NCI-H1930 (cell line): ENCODE measurements at regions not wholly inside any gene's neighbourhood (a gene's known extent, or its start where the extent isn't known, plus 50 kb on each side); places are given as distances from the start of the nearest gene placed in this dataset.
A peak's percentile ranks its signal among the peaks of the same experiment; 100 is the strongest.
"Not testable (repeated sequence)": the region's sequence is repeated elsewhere in the genome, so short reads cannot be mapped to it uniquely, and the experiment has no call there.

ENCODE experiments used
- DNase-seq, 2 experiments: peaks; one replicate each; lab custom pipeline; 2025; lab: John Stamatoyannopoulos, UW

DNA sequence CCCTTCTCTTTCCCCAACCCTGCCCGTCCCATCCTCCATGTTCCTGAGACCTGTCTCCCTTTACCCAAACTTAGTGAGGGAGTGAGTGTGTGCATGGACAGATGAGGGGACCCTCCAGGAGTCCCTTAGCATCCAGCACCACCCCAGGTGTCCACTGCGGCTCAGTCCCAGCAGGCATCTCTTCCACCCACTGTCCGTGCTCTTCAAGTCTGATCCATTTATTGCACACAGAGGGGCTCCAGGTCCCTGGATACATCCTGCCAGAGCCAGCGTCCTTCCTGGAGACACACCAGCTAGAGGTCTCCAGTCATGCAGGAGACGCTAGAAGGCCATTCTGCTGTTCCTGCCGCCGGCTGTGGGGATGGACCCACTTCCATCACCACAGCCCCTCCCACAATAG, 239.2 kb downstream of the ADGRD1 start:
- no peak for DNase-seq

DNA sequence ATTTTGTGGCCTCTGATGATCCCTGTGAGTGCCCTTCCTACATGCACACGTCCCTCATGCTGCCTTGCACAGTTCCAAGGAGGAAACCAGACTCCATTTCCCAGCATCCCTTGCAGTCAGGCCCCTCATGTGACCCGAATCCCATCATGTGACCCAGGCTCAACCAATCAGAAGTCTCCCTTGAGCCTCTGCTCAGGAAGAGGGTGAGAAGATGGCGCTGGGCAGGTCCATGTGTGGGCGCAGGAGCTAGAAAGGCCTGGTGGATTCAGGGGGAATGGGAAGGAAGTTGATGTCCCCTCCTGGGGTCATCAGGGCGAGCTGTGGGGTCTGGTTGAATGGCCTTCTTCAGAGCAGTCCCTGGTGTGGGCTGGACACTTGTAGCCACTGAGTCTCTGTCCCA, 240.5 kb downstream of the ADGRD1 start:
- peak; percentile 20 to 31 for DNase-seq

DNA sequence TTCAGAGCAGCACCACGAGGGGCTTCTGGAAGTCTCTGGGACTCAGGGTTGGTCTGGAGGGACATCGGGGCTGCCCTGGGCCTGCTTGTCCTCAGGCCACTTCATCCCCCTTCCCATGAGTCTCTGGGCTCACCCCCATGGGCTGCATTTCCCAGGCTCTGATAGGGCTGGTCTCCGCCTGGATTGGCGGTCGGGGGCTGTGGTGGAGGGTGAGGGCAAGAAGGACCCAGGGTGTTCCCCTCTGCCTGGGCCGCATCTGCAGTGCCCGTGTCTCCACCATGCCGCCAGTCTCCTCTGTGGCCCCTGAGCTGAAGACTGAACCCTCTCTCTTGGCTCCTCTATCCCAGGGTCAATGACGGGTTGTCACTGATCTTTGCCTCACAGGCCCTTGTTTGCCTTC, 242.1 kb downstream of the ADGRD1 start:
- no peak for DNase-seq

DNA sequence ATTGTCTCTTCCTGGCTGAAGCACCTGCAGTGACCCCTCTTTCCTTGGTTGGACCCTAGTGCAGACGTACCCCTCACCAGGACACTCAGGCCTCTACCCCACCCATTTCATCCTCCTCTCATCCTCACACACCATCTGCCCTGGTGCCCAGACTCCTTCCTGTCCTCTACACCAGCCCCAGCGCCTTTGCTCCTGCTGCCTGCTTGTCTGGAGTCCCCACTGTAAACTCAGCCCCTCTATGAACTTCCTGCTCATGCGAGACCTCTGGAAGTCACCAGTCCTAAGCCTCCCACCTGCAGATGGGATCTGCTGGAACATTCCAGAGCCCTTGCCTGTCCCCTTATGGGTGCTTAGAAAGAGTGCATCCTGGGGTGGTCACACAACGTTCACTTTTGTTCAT, 242.5 kb downstream of the ADGRD1 start:
- DNase-seq: no peak

DNA sequence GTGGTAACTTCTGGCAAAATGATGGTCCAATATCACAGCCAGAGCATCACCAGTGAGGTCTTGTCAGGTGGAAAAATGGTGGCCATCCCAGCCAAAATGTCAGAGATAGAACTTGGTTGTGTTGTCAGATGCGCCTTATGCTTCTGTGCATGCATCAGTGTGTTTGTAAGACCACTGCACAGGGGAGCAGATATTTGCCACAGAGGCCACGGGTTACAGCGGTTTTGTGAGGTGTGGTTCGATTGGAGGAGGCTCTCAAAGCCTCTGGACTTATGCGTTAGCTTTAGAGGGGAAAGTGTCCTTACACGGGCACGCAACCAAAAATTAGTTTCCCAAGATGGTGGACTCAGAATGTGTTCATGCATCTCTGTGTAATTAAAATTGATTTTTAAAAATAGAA, 243.8 kb downstream of the ADGRD1 start:
- no peak for DNase-seq

DNA sequence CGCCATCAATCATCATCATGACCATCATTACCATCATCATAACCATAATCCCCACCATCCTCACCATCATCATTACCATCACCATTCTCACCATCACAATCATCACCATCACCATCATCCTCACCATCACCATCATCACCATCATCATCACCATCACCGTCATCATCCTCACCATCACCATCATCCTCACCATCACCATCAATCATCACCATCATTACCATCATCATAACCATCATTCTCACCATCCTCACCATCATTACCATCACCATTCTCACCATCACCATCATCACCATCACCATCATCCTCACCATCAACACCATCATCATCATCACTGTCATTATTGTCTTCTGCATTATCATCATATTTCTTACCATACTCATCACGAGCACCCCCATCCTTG, 245.5 kb downstream of the ADGRD1 start:
- DNase-seq: no peak

DNA sequence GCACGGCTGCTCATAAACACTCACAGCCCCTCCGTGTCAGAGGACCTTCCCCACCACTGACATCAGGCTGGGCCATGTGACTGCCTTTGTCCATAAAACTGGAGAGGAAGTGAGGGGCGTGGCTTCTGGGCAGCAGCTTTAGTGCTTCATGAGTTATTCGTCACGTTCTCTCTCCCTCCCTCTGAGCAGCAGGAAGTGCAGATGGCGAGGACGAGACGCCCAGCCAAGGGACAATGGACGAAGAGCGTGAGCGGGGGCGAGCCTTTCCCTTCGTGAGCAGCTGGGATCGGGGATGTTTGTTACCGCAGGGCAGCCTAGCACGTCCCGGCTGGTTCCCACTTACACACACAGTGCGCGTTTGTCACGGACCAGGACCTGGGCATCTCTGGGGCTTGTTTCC, 248.2 kb downstream of the ADGRD1 start:
- not testable (repeated sequence) for DNase-seq

DNA sequence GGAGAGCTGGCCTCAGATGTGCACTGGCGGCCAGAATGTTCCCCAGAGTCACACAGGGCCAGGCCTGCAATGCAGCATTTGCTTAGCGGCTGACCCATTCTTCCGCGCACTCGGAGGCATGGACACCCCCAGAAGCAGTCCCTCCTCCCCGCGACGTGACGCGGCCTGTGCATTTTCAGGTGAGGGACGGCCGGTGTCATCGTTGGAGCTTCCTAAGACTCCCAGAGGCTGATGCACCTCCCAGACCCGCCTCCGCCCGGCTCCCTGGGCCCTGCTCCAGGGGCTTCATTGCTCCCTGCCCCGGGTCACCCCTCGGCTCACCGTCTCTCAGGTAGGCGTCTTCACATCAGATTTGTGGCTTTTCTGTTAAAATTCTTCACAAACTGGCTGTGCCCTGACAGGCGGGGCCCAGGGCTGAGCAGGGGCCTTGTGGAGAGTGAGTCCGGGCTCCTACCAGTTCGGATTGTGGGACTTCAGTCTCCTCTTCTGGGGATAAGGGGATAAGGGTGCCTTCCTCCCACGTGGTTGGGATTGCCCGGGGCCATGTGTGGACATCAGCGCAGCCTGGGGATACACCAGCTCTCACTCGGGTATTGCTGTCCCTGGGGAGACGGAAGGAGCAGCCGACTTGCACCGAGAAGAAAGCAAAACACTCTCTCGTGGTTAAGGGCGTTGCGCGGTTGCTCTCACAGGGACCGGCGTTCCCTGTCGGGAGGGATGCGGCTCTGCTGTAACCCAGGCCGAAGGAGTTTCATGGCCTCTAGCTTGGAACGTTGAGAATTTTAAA, 249.1 kb downstream of the ADGRD1 start:
- DNase-seq: no peak

DNA sequence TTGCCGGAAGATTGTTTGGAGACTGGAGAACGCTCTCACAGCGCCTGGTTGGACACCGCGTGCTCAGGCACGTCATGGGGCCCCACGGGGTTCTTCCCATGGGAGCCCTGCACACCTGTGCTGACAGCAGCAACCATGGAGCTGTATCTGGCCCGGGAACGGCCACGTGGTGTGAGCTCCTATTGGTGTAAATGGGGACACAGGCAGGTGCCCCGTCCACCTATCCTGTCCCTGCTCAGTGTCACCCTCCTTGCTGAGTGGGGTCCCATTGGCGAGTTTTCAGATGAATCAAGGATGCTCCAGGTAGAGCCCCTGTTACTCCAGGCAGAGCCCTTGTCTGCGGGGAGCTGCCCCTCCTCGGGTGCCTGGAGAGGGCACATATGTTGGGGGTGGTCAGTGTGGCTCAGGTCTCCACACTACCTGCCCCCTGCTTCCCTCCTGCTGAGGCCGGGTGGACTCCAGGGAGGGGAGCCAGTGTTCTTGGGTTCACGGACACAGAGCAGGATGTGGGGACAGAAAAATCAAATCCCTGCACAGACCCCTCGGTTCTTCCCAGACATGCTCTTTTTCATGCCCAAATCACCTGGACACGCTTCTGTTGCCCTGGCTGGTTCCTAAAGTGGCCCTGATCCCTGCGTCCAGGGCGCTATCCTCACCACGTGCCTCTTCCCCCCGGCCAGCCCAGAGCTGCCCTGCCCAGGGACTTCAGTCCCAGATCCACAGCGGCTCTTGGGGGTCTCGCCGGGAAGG, 250.1 kb downstream of the ADGRD1 start:
- DNase-seq: no peak

DNA sequence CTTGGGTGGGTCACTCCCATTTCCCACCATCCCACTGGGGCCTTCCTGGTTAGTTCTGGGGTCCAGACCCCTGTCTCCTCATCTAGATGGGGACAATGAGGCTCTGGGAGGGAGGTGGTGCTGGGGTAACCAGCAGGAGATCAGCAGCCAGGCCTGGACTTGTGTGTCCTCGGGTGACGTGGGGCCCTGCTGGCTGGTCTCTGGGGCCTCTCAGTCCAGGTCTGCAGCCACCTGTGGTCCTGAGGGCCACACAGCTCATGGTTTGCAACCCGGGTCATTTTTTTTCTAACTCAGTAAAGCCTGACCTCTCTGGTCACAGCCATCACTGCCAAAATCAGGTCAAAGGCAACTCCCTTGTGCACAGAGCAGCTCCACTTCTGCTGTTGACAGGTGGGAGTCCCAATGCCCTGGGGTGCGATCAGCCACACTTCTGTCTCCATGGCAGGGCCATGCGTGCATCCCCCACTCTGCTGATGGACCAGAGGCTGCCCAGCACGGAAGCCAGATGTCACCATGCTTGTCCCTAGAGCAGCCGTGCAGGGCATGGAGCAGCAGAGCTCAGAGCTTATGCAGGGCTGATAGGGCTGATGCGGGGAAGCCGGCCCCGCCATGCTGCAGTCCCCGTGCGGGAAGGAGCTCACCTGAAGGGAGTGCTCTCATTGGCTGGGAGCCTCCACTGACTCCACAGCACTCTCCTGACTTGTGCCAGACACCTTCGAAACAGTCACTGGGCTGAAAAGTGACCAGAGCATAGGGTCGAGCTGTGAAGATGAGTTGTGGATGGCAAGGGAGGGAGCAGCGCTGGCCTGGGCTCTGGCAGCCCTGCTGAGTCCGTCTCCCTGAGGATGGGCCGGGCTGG, 250.9 kb downstream of the ADGRD1 start:
- no peak for DNase-seq

DNA sequence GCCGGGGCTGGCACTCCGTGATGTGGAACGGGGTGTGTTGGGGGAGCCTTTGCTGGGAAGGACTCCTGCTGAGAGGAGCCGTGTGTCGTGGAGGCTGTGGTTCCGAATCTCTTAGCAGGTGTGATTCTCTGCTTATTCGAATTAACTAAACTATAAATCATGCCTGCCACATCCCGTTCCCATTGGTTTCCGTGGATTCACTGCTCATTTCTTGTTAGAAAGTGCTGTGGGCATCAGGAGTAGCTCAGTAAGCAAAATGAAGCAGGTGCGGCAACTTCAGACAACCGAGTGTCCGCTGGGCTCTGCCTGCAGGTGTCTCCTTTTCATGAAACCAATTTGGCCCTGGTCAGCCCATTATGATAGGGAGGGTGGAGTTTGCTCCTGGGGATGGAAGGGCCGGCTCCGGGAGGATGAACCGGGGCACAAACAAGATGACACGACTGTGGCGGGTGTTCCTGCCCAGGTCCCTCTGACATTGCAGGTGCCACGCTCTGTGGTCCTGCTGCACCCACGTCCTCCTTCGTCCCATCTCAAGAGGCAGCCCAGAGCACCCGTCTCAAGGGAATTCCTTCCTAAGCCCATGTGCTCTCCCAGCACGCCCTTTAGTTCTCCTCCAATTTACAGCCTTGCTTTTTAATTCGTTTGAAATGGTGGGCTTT, 251.7 kb downstream of the ADGRD1 start:
- DNase-seq: not testable (repeated sequence)

DNA sequence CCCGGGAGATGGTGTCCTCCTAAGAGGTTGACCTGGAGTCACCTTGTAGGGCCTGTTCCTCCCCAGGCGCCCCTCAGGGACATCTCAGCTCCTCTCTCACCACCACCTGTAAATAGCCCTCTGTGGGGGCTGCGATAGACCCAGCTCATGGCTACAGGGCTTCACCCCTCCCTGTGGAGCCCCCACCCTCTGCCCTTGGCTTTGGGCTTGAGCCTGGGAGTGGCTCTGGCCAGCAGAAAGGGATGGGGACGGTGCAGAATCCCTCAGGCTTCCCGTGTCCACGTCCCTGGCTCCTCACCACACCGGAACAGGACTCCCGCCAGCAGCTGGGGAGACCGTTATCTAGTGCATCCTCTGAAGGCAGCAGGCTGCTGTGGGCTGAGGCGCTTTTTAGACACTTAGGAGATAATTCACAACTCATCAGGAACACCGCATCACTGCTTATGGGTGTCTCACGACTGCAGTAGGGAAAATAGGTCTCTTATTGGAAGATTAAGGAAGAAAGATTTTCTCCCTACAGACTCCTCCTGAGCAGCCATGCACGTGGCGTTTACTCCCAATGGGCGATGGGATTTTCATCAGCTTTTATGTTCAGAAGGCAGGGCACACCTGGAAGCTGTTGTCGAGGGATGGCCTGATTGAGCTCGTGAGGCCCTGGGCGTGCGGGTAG, 253.1 kb downstream of the ADGRD1 start:
- DNase-seq: not testable (repeated sequence)

DNA sequence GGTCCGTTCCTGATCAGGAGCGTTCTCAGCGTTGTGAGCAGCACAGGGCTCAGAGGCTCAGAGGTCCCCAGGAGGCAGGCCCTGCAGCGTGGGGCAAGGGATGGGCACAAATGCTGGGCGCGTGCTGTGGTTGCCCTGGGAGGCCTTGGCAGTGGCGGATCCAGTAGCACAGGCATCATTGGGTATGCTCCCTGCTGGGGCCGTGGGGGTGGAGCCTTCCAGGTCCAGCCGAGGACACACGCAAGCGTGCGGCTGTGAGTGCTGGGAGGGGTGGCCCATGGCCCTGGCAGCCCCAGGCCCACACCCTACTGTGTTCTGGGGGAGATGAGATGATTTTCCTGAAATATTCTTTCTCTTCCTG, 253.6 kb downstream of the ADGRD1 start:
- DNase-seq: not testable (repeated sequence)

DNA sequence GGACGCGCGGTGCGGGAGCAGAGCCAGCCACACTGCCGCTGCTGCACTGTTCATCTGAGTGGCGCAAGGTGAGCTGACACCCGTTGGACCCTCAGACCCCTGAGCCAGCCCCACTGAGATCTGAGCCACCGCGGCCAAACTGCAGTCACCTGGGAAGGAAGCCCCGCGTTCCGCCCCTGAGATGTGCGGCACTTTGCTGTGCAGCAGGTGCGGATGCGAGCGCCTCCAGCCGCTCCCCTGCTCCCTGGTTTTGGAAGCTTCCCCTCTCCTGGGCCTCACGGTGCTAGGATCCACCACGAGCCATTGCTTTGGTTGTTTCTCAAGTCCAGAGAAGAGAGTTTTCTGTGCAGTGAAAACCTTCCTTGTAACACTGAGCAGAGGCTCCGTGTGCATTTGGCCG, 254.1 kb downstream of the ADGRD1 start:
- DNase-seq: not testable (repeated sequence)

DNA sequence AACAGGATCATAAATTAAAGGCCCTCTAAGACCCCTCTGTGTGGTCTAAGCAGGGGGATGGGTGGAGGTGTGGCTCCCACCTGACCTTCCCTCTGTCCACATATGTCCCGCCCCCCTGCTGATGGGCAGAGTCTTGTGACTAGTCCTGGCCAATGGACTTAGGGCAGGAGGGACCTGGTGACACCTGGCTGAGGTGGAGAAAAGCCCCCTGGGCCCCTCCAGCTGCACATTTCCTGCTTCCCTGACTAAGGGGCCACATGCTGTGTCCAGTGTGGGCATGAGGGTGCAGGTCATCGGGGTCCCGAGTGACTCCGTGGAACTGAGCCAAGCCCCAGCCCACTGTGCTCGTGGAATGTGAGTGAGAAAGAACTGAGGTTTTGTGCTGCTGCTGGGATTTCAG, 254.7 kb downstream of the ADGRD1 start:
- no peak for DNase-seq

DNA sequence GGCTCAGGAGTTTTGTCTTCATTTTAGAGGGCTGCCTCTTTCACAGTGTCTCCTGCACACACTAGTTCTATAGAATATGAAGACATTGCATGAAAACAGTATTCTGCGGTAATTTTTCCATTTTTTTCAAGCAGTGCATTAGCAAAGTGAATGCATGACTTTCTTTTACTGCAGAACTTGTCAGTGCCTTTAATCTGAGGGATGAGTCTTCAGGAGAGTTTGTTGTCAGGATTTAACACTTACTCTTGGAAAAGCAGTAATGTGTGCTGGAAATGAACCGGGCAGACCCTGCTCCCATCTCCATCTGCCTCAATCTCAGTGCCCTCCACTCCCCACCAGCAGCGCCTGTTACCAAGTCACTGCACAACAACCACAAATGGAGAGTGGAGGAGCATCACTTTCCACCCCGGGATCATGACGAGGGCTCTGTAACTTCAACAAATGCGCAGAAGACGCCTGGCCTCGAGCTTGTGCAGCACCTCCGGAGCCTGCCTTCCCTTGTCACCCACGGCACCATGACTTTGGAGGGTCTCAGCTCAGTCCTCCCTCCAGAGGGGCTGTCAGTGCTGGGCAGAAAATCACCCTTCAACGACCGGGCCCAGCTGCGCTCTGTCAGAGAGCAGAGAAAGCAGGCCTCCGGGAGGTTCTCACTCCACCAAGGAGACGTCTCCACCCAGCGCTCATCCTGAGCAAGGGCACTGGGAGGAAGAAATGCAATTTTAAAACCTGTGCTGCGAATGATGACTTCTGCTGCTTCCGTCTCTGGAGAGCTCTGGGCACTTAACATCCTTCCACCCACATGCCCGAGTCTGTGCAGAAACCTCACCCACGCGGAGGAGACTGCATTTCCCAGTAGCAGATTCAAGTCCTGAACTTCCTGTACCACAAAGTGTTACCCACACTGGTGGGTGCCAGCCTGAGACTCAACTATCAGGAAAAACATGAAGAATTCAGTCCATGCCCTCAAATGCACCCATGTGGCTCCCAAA, 255.7 kb downstream of the ADGRD1 start:
- no peak for DNase-seq

DNA sequence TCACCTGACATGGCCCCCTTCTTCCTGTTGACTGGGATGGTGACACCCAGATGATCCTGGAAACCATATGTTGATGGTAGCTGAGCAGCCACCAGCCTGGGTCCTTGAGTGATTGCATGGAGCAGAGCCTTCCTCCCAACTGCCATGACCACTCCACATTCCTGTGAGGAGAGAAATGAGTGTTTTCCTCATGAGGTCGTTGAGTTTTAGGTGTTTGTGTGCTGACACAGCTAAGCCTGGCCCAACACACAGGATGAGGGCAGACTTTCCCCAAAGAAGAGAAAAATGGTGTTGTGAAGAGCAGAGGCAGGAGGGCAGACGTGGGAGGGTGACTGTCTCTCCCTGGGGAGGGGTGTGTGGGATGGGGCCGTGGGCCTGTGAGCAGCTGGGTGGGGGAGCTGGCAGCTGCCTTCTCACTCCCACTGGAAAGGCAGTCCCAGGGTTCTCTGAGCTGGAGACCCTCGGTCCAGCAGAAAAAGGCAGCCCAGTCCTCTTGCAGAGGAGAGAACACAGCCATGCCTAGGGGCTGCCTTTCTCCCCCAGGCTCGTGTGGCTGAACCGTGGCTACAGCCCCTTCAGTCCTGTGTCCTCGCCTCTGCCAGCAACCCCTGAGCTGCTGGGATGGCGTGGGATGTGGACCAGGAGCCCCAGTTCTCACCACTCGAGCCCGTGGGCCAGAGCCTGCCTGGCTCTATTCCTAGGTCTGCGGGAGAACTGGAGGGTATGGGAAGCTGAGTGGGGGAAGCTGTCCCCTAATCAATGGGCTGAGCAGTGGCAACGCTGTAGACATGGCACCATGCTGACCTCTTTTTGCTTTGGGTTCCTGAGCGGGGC, 257.0 kb downstream of the ADGRD1 start:
- DNase-seq: no peak

DNA sequence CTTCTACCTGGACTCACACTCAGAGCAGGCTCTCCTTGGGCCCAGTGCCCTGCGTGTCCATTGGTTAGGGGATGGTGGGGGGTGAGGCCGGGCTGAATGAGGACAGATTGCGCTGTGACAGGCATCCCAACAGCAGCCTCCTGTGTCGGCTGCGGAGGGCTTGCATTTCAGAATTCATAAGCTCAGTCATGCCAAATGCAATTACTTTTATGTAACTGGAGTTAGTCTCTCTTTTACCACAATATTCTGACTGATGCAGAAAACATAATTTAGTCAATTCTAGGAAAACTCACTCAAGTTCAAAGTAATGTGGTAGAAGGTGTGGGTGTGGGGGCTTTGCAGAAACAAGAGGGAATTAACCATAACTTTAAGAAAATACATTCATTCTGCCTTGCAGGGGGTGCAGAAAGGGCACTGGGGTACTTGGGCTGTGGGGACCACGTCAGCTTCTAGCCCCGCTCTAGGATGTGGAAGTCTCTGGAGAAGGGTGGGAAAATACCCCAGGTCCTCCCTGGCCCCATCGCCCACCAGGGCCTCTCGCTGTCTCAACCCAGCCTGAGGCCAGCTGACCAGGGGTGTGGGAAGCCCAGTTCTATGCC, 257.7 kb downstream of the ADGRD1 start:
- no peak for DNase-seq

DNA sequence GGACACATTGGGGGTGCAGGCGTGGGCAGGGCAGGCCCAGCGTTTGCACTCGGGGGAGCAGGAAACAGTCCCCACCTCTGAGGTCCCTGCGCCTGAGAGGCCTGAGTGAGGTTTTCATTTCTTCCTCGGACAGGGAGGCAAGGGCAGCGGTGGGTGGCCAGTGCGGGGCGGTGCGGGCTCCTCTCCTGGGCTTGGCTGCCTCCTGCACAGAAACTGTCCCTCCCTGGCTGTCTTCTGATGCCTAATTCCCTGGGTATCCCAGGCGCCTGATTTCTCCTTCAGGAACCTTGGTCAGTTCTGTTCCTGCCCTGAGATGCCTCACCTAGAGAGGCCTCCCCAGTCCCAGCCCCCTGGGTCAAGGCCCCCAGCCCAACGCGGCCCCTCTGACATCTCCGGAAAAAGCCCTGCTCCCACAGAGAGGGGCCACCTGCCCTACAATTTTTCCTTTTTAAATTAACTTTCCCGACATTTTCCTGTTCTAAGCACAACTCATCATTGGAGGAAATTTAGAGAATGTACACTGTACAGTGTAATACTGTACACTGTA, 260.3 kb downstream of the ADGRD1 start:
- no peak for DNase-seq
